ENCODE measurements at regions not wholly inside any gene's neighbourhood (a gene's known extent, or its start where the extent isn't known, plus 50 kb on each side); places are given as distances from the start of the nearest gene placed in this dataset.

DNA sequence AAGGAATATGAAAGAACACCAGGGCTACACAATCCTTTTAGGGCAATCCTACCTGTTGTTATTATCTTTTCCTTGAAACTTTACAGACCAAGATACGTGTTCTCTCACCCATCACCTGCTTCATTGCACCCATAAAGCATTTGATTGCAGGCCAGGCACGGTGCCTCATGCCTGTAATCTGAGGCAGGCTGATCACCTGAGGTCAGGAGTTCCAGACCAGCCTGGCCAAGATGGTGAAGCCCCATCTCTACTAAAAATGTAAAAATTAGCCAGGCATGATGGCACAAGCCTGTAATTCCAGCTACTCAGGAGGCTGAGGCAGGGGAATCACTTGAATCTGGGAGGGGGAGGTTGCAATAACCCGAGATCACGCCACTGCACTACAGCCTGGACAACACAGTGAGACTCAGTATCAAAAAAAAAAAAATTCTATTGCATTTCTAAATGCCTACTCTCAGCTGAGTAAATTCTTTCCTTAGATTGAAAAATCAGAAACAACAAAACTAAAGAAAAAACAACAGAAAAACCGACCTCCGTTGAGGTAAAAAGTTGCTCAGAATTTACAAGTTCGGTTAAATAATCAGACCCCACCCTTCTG is 183.7 kb upstream of the TMEM132C start:
- TF ChIP-seq POLR2A (IDR thresholded peaks at IDR 0.05) (no peak), POLR2AphosphoS5 (IDR thresholded peaks at IDR 0.05) (no peak)
- TF ChIP-seq, protein P1, sequence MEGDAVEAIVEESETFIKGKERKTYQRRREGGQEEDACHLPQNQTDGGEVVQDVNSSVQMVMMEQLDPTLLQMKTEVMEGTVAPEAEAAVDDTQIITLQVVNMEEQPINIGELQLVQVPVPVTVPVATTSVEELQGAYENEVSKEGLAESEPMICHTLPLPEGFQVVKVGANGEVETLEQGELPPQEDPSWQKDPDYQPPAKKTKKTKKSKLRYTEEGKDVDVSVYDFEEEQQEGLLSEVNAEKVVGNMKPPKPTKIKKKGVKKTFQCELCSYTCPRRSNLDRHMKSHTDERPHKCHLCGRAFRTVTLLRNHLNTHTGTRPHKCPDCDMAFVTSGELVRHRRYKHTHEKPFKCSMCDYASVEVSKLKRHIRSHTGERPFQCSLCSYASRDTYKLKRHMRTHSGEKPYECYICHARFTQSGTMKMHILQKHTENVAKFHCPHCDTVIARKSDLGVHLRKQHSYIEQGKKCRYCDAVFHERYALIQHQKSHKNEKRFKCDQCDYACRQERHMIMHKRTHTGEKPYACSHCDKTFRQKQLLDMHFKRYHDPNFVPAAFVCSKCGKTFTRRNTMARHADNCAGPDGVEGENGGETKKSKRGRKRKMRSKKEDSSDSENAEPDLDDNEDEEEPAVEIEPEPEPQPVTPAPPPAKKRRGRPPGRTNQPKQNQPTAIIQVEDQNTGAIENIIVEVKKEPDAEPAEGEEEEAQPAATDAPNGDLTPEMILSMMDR (IDR thresholded peaks at IDR 0.05 in 8 of 11, conservative IDR thresholded peaks at IDR 0.05 in 3 of 11) = no peak
